ENCODE measurements at regions not wholly inside any gene's neighbourhood (a gene's known extent, or its start where the extent isn't known, plus 50 kb on each side); places are given as distances from the start of the nearest gene placed in this dataset.

DNA sequence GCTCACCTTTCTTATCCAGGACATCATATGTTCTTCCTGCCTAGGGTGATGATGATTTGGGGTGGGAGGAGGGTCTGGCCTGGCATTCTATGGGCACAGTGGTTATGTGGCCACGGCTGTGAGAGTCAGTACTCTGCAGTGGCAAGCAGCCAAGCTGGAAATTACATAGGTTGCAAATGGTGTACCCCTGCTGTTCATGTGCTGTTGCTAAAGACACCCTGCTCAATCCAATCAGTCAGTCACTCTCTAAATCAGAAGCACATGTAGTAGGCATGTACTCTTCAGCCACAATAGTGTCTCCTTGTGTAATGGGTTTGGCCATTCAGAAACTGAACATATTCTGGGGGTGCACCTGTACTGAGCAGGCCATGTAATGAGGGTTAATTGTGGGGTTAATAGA lies 449.1 kb upstream of the ANKRD30A start:
- Mint-ChIP-seq H3K27ac (no peak overlapping the region), H3K27me3 (no peaks in the 10 kb centered on the region), H3K9me3 (peaks cover 3% of the 10 kb centered on the region), H3K36me3 (ENCODE audit: low read depth) (no peaks in the 10 kb centered on the region), H3K4me3 (no peak overlapping the region), H3K4me1 (no peaks in the 10 kb centered on the region)
- no peak for ATAC-seq (replicated peaks)

DNA sequence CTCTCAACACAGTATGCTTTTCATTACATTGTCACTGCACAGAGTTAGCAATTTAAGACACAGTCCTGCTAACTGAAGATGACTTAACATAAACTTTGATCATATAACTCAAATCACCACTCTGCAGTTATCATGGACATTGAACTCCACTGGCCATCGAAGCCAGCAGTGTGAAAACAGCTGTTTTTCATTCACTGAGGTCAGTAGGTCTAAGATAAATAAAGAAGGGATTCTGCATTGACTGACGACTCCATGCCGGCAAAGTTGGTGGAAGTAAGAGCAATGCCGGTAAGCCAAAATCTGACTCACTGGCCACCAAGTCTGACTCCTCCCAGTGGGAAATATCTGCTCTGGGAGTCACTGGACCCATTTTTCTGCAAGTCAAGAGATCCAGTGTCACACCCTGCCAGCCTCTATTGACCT lies 449.9 kb upstream of the ANKRD30A start:
- no peaks in the 10 kb centered on the region for H3K36me3 Mint-ChIP-seq (ENCODE audit: low read depth)

DNA sequence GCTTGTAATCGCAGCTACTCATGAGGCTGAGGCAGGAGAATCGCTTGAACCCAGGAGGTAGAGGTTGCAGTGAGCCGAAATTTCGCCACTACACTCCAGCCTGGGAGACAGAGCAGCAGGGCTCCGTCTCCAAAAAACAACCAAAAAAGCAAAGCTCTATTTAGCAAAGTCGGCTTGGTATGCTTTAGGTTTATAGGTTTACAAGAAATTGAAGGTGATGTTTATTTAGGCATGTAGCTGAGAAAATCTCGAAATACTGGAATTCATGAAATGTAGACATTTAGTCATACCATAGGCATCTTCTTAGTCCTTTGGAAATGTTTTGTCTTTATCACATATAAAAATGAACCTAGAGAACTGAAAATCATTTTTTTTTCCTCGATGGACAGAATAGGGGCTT lies 453.8 kb upstream of the ANKRD30A start:
- Mint-ChIP-seq H3K36me3 (ENCODE audit: low read depth) (no peaks in the 10 kb centered on the region), H3K9me3 (peaks cover 11% of the 10 kb centered on the region), H3K27ac (no peak overlapping the region), H3K27me3 (no peaks in the 10 kb centered on the region), H3K4me1 (no peaks in the 10 kb centered on the region), H3K4me3 (no peak overlapping the region)
- ATAC-seq (replicated peaks): no peak

More for the DNA sequence above, 449.9 kb upstream of the ANKRD30A start:
- Mint-ChIP-seq H3K9me3 (peaks cover 3% of the 10 kb centered on the region), H3K4me3 (no peak overlapping the region), H3K4me1 (no peaks in the 10 kb centered on the region), H3K27ac (no peak overlapping the region), H3K27me3 (no peaks in the 10 kb centered on the region)
- ATAC-seq (replicated peaks): no peak

DNA sequence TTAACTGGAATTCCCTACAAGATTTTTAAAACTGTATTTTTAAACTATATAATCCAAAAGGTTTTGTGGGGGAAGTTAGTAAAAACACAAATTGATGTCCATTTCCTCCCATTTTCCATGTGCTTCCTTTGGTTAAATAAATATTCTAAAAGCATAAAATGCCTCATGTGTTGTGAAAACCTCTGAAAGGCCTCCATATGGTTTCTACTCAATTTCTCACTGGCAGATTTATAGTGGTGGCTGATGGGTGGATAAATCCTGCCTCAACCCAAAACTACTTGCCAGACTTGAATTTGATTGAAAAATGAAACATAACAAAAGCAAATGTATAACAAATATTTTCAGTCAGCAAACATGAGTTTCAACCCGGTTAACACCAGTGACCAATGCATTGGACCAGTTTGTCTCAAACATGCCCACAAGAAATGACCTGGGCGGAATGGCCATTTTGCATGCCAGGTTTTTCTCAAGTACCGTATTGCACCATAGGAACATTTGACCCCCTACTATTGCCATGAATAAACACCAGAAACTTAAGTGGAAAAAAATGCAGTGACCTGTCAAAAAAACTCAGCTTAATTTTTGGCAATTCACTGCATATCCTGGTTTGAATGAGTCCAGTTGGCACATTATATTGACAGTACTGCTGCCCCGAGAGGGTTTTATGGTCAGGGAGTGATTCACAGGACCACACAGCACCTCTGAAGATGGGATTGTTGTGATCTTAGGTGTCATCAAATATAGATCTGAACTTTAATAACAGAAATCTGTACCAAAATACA lies 454.6 kb upstream of the ANKRD30A start:
- Mint-ChIP-seq H3K27me3 (no peaks in the 10 kb centered on the region), H3K27ac (no peak overlapping the region)
- no peak for ATAC-seq (replicated peaks)

DNA sequence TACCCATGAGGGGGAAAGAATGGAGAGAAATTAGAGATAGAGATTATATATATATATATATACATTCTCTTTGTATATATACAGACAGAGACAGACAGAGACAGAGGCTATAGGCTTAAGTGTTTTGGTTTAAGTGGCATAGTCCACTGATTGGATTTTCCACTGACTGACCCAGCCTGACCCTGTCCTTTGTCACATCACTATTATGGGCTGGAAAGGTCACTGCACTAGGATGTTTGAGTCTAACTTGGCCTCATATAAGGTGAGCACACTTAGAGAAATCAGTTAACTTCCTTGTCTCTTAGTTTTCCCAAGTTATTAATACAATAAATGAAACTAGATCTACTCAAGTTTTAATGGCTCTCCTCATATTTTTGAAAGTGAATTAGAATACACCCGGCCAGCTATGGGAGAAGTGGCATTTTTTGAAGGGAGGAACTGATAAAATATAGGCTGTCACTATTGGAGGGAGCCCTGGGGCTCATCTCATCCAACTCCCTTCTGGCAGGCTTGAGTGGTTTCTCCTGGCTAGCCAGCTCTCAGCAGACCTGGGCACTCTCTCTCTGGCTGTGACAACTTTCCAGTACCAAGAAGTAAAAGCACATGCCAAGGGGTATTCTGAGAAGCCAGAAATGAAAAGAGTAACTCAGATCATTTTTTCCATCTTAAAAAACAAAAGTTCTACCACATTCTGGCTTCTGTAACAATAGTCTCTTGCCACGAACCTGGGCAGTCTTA lies 455.6 kb upstream of the ANKRD30A start:
- no peaks in the 10 kb centered on the region for H3K27me3 Mint-ChIP-seq
- no peak for ATAC-seq (replicated peaks)
- no peak overlapping the region for H3K27ac Mint-ChIP-seq
- peaks cover 11% of the 10 kb centered on the region for H3K9me3 Mint-ChIP-seq
- no peaks in the 10 kb centered on the region for H3K36me3 Mint-ChIP-seq (ENCODE audit: low read depth)
- no peak overlapping the region for H3K4me3 Mint-ChIP-seq
- no peaks in the 10 kb centered on the region for H3K4me1 Mint-ChIP-seq

More for the DNA sequence above, 454.6 kb upstream of the ANKRD30A start:
- Mint-ChIP-seq H3K36me3 (ENCODE audit: low read depth) (no peaks in the 10 kb centered on the region), H3K4me3 (no peak overlapping the region), H3K4me1 (no peaks in the 10 kb centered on the region), H3K9me3 (peaks cover 11% of the 10 kb centered on the region)

DNA sequence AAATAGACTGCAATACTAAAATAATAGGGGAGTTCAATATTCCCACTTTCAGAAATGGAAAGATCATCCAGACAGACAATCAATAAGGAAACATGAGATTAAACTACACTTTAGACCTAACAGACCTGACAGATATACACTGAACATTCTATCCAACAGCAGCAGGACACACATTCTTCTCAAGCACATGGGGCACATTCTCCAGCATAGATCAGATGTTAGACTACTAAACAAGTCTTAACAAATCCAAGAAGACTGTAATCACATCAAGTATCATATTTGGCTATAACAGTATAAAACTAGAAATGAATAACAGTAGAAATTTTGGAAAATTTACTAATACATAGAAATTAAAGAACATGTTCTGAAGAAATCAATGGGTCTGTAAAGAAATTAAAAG lies 458.9 kb upstream of the ANKRD30A start:
- Mint-ChIP-seq H3K4me1 (no peaks in the 10 kb centered on the region), H3K27ac (no peak overlapping the region), H3K9me3 (peaks cover 15% of the 10 kb centered on the region)

DNA sequence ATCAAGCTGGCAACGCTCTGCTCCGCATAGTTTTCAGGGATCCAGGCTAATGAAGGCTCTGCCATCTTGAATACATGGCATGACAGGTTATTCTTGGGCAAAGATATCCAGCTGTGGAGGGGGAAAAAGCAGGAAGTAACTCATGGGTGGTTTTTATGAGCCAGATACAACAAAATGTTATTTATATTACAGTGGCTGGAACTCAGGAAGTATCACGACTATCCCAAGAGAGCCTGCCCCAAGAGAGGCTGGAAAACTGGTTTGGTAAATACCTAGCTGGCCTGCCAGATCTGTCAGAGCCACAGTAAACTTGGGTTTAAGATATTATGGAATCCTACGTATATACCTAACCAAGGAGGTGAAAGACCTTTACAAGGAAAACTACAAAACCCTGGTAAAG lies 462.8 kb upstream of the ANKRD30A start:
- Mint-ChIP-seq H3K27ac (no peak overlapping the region), H3K36me3 (ENCODE audit: low read depth) (no peaks in the 10 kb centered on the region), H3K27me3 (no peaks in the 10 kb centered on the region), H3K4me1 (no peaks in the 10 kb centered on the region), H3K4me3 (no peak overlapping the region), H3K9me3 (peaks cover 10% of the 10 kb centered on the region)
- ATAC-seq (replicated peaks): no peak

More for the DNA sequence above, 458.9 kb upstream of the ANKRD30A start:
- no peak for ATAC-seq (replicated peaks)
- no peaks in the 10 kb centered on the region for H3K27me3 Mint-ChIP-seq
- no peaks in the 10 kb centered on the region for H3K36me3 Mint-ChIP-seq (ENCODE audit: low read depth)
- no peak overlapping the region for H3K4me3 Mint-ChIP-seq

DNA sequence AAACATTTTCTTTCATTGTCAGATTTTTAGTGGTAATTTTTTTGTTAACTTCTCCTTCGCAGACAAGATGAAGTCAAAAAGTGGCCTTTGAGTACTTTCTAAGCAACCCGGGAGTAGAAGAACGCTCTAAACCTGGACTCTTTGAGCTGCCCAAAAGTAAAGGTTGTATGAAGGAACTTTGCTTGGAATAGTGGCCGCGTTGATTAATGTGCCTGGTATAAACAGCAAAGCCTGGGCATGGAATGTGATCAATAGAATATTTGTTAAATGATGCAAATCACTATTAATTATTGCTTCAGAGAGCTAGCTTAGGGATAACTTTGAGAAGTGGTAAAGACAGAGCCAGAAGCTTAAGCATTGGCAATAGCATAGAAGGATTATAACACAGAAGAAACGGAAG lies 475.1 kb upstream of the ANKRD30A start:
- Mint-ChIP-seq H3K27ac (no peak overlapping the region), H3K9me3 (peaks cover 13% of the 10 kb centered on the region), H3K27me3 (no peaks in the 10 kb centered on the region), H3K36me3 (ENCODE audit: low read depth) (no peaks in the 10 kb centered on the region), H3K4me3 (no peak overlapping the region), H3K4me1 (no peaks in the 10 kb centered on the region)
- ATAC-seq (replicated peaks): no peak

DNA sequence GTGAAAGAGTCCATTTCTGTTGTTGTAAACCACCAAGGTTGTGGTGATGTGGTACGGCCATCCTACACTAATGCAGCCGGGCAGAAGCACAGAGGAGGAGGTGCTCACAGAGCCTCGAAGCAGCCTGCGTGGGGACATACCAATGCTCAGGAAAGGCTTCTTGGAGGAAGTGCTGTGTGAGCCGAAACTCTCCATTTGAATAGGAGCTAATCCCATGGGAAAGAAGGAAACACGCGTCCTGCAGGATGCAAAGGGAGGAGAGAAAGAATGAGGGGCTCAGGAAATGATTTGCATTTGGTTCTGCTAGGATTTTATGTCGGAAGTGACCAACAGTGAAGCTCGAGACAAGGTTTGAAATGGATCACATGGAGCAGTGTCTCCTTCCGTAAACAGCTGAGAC lies 477.9 kb upstream of the ANKRD30A start:
- Mint-ChIP-seq H3K36me3 (ENCODE audit: low read depth) (no peaks in the 10 kb centered on the region), H3K4me3 (no peak overlapping the region), H3K27me3 (no peaks in the 10 kb centered on the region), H3K4me1 (no peaks in the 10 kb centered on the region), H3K27ac (no peak overlapping the region), H3K9me3 (peaks cover 13% of the 10 kb centered on the region)
- no peak for ATAC-seq (replicated peaks)

DNA sequence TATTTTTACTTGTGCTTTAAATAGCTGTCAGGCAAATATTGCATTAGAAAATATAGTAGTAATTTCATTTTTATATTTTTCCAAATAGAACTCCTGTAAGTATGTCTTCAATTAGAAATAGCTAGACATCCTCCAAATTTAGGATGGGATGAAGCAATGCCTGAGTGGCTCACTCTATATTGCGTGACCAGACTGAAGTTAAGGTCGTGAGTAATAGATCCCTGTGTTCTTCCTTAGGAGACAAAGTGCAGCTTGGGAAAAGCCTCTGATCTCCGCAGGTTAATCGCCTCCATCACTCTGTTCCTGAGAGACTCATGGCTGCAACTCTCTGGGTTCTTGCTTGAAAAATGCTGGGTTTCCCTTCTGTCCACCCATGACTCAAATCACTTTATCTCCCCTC lies 484.8 kb upstream of the ANKRD30A start:
- Mint-ChIP-seq H3K4me3 (no peak overlapping the region), H3K36me3 (ENCODE audit: low read depth) (no peaks in the 10 kb centered on the region), H3K4me1 (no peaks in the 10 kb centered on the region), H3K27me3 (no peaks in the 10 kb centered on the region), H3K9me3 (peaks cover 8% of the 10 kb centered on the region), H3K27ac (no peak overlapping the region)
- no peak for ATAC-seq (replicated peaks)

DNA sequence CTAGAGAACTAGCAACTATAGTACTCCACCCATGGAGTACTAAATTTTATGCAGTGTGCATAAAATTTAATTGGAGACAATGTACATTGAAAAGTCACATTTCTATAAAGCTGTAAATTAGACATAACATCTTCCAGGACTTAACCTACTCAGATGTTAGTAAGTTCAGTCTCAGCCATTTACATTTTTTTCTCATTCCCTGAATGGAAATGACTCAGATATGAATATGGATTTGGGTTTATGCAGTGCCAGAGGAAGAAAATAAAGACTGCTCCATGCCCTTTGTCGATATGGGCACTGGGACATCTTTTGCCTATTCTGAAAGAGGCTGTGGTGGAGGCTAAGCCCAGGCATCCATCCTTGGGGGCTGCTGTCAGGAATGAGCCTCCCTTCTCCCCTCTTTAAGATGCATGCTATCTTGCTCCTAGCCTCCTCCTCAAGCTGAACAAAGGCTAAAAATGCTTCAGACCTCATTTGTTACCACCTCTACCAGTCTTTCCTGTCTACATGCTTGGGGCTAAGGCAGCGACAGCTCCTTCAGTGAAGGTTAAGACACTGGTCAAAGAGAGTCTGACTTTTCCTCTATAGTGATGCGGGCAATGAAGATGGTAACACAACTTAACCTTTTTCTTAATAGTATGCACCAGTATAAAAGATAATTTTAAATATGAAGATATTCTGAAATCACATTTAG lies 486.8 kb upstream of the ANKRD30A start:
- Mint-ChIP-seq H3K9me3 (peaks cover 12% of the 10 kb centered on the region), H3K27me3 (no peaks in the 10 kb centered on the region), H3K27ac (no peak overlapping the region), H3K36me3 (ENCODE audit: low read depth) (no peaks in the 10 kb centered on the region), H3K4me1 (no peaks in the 10 kb centered on the region), H3K4me3 (no peak overlapping the region)
- no peak for ATAC-seq (replicated peaks)

DNA sequence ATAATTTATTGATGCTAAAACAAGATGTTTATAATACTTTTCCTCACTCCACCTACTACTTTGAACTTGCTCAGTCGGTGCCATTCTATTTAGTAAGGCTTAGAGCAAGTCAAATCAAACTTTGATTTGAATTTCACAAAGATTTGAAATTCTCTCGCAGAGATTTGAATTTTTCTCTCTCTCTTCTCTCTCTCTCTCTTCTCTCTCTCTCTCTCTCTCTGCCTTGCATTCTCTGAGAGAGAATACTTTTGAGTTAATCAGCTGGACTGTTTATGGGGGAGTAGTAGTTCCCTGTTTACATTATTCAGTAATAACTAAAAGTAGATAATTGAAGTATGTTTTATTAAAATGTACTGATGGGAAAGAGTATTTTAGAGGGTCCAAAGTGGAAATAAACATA lies 488.5 kb upstream of the ANKRD30A start:
- H3K4me3 Mint-ChIP-seq: no peak overlapping the region
- H3K27me3 Mint-ChIP-seq: no peaks in the 10 kb centered on the region
- no peaks in the 10 kb centered on the region for H3K4me1 Mint-ChIP-seq
- H3K9me3 Mint-ChIP-seq: peaks cover 9% of the 10 kb centered on the region
- no peak for ATAC-seq (replicated peaks)
- H3K27ac Mint-ChIP-seq: no peak overlapping the region
- H3K36me3 Mint-ChIP-seq (ENCODE audit: low read depth): no peaks in the 10 kb centered on the region

DNA sequence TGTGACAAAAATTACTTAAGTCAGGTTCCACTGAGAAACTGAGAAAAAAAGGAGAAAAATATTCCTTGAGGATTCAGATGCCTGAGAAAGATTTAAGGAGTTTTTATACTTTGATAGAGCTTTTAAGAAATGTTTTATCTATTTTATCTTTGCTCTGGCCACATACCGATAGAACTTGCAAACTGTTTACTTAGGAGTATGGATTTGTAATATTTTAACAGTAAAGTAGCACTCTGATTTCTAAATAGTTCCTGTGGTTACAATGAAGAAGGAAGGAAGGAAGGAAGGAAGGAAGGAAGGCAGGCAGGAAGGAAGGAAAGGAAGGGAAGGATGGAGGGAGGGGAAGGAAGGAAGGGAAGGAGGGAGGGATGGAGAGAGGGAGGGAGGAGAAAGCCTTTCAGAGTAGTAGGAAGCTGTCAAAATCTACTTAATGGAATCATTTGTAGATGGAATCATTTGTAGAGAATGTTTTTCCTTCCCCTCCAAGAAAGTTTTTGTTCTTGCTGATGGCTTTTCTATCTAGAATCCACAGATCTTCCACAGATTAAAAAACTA lies 489.0 kb upstream of the ANKRD30A start:
- no peaks in the 10 kb centered on the region for H3K36me3 Mint-ChIP-seq (ENCODE audit: low read depth)
- H3K9me3 Mint-ChIP-seq: peaks cover 8% of the 10 kb centered on the region
- no peak overlapping the region for H3K27ac Mint-ChIP-seq
- ATAC-seq (replicated peaks): no peak
- H3K27me3 Mint-ChIP-seq: no peaks in the 10 kb centered on the region
- no peaks in the 10 kb centered on the region for H3K4me1 Mint-ChIP-seq
- H3K4me3 Mint-ChIP-seq: no peak overlapping the region

DNA sequence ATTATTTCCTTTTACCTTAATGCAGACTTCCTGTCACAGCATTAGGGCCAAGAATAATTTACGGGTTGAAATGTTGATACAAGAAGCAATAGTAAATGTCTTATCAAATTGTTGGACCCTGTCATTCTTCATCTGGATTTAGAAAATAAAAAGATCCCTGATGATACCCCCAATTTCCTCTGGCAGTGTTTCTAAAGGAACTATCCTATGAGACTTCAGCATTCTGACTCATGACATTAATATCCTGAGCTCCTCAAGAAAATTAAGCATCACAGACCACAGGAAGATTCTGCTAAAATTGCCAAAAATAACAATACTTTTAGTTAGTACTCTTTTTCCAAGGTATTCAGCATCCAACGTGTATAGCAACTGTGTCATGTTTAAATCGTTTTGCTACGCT lies 490.5 kb upstream of the ANKRD30A start:
- H3K4me1 Mint-ChIP-seq: no peaks in the 10 kb centered on the region
- H3K4me3 Mint-ChIP-seq: no peak overlapping the region
- H3K27me3 Mint-ChIP-seq: no peaks in the 10 kb centered on the region
- no peak for ATAC-seq (replicated peaks)
- peaks cover 8% of the 10 kb centered on the region for H3K9me3 Mint-ChIP-seq
- H3K36me3 Mint-ChIP-seq (ENCODE audit: low read depth): no peaks in the 10 kb centered on the region
- no peak overlapping the region for H3K27ac Mint-ChIP-seq
